NCI-H82 treated with DMSO at 0.1 percent for 48 hours (cell line): ENCODE measurements at regions not wholly inside any gene's neighbourhood (a gene's known extent, or its start where the extent isn't known, plus 50 kb on each side); places are given as distances from the start of the nearest gene placed in this dataset.
"Not testable (repeated sequence)": the region's sequence is repeated elsewhere in the genome, so short reads cannot be mapped to it uniquely, and the experiment has no call there.

Experiments used
- DNase-seq: peaks from one replicate; lab custom pipeline; 2025; ENCODE audit not compliant: unreplicated experiment; lab: John Stamatoyannopoulos, UW

- DNase-seq: no peak
Measured at GRCh38 chr3:27661797-27662196, 60.3 kb downstream of the EOMES start.

- no peak for DNase-seq
Measured at GRCh38 chr3:27659279-27660021, 62.7 kb downstream of the EOMES start.

GRCh38 chr3:27658741-27659140, 63.4 kb downstream of the EOMES start:
- DNase-seq: no peak

GRCh38 chr3:27657871-27658270, 64.3 kb downstream of the EOMES start:
- no peak for DNase-seq

- DNase-seq: no peak
Measured at GRCh38 chr3:27657404-27657803, 64.7 kb downstream of the EOMES start.

- no peak for DNase-seq
Measured at GRCh38 chr3:27656790-27657189, 65.3 kb downstream of the EOMES start.

GRCh38 chr3:27655547-27655946, 66.6 kb downstream of the EOMES start:
- no peak for DNase-seq

GRCh38 chr3:27653803-27654558, 68.1 kb downstream of the EOMES start:
- no peak for DNase-seq

- no peak for DNase-seq
Measured at GRCh38 chr3:27649277-27649676, 72.8 kb downstream of the EOMES start.

GRCh38 chr3:27646896-27647295, 75.2 kb downstream of the EOMES start:
- no peak for DNase-seq

- DNase-seq: no peak
Measured at GRCh38 chr3:27644941-27645340, 77.2 kb downstream of the EOMES start.

GRCh38 chr3:27643355-27643754, 78.8 kb downstream of the EOMES start:
- DNase-seq: no peak

GRCh38 chr3:27642796-27643195, 79.3 kb downstream of the EOMES start:
- no peak for DNase-seq

GRCh38 chr3:27641888-27642601, 80.1 kb downstream of the EOMES start:
- peak; percentile 6 for DNase-seq

GRCh38 chr3:27641271-27641800, 80.8 kb downstream of the EOMES start:
- DNase-seq: no peak

- DNase-seq: no peak
Measured at GRCh38 chr3:27639271-27639670, 82.9 kb downstream of the EOMES start.

GRCh38 chr3:27638594-27638993, 83.5 kb downstream of the EOMES start:
- DNase-seq: no peak

GRCh38 chr3:27637346-27637995, 84.7 kb downstream of the EOMES start:
- DNase-seq: no peak

GRCh38 chr3:27635006-27635405, 87.1 kb downstream of the EOMES start:
- not testable (repeated sequence) for DNase-seq

- DNase-seq: no peak
Measured at GRCh38 chr3:27633224-27633545, 88.9 kb downstream of the EOMES start.
